Neural cell (in vitro differentiated cells): ENCODE measurements at regions not wholly inside any gene's neighbourhood (a gene's known extent, or its start where the extent isn't known, plus 50 kb on each side); places are given as distances from the start of the nearest gene placed in this dataset.

Experiments
- MXI1 ChIP-seq: fragments of 450-650 bp; conservative IDR thresholded peaks from 2 replicates; pipeline ENCODE4 v1.6.1; 2014; ENCODE audit warnings: antibody characterized with exemption, mild to moderate bottlenecking; ENCODE audit not compliant: poor library complexity, severe bottlenecking
- POLR2AphosphoS5 ChIP-seq: IDR thresholded peaks from 2 replicates; pipeline ENCODE4 v1.6.1; 2012

- no peak for TF ChIP-seq POLR2AphosphoS5
- TF ChIP-seq MXI1: no peak
Observed at GRCh38 chr13:84873951-84874350, 925.3 kb downstream of the SLITRK6 start.
